ENCODE measurements at regions not wholly inside any gene's neighbourhood (a gene's known extent, or its start where the extent isn't known, plus 50 kb on each side); places are given as distances from the start of the nearest gene placed in this dataset.

DNA sequence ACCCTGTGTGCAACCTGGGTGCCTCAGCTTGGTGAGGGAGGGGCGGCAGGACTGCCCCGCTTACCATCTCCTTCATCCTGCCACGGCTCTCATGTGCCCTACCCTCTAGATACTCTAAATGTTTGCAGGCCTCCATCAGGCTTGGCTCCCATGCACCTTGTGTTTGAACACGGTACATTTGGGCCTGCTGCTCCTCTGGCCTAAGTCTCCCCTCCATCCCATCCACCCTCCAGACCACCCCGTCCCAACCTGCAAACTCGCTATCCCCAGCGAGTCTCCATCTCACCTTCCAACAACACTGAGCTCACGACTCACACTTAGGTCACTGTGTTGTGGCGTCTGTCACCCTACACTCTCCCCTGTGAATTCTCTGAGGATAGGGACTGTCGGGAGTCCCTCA is 274.2 kb downstream of the TEX29 start:
- no peak for DNase-seq

DNA sequence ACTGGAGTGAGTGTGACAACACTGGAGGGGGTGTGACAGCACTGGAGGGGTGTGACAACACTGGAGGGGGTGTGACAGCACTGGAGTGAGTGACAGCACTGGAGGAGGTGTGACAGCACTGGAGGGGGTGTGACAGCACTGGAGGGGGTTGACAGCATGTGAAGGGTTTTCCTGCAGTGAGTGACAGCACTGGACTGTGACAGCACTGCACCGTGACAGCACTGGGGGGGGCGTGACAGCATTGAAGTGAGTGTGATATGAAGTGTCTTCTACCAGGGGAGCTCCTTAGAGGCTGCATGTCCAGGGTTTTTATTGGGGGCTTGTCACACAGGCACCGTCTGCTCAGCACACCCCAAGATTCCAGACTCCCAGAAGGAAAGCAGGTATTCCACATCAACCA is 274.8 kb downstream of the TEX29 start:
- no peak for DNase-seq

DNA sequence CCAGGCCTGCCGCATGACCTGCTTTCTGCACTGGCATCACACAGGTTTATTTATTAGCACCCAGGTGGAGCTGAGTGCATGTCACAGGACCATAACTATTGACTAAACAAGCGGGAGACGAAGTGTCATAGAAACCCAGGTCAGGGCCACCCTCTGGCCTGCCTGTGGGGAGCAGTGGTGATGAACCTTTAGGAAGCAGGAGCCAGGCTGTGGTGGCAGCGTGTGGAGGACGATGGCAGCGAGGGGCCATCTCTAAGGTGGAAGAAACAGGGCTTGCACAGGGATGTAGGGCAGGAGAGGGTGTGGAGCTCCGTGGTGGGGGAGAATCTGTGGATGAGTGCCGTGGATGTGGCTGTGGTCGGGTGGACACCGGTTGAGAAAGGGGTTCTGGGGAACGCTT is 275.3 kb downstream of the TEX29 start:
- no peak for DNase-seq

DNA sequence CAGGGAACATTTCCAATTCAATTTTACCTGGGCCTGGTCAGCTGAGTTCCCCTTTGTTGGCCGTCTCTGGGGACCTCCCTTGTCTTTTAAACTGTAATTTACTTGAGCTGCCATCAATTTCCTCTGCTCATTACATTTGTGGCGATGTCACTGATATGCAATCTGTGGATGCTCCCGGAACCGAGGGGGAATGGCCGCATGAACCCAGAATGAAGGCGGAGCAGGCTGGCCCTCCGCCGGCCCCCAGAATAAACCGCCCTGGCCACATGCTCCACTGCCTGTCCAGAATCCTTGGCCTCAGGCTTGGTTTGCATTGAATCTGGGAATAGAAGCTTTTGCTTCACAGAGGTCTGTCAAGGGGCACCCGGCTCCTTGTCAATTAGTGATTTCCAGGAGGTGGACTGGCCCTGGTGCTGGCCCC is 276.8 kb downstream of the TEX29 start:
- no peak for DNase-seq

- DNase-seq = no peak
Measured at GRCh38 chr13:111597618-111598017, 277.2 kb downstream of the TEX29 start.

DNA sequence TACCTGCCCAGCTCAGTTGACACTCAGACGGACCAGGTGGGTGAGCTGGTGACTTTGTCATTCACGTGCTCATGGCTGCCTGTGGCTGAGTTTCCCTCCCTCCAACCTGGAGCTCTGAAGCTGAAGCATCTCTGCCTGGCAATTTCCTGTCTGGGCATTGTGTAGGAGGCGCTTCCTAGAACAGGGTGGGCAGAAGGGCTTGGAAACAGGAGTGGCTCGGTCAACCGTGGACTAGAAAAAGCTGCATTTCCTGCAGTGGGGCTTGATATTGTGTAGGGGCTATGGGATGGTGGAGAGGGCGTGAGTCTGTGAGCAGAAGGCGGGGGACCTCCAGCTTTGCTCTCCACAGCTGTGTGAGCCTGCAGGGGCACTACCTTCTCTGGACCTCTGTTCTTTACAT is 278.3 kb downstream of the TEX29 start:
- DNase-seq = no peak

- DNase-seq = no peak
Measured at GRCh38 chr13:111599791-111600190, 279.3 kb downstream of the TEX29 start.

- DNase-seq = no peak
Measured at GRCh38 chr13:111602874-111603273, 282.4 kb downstream of the TEX29 start.

GRCh38 chr13:111604097-111604496 is 283.7 kb downstream of the TEX29 start:
- DNase-seq = no peak

GRCh38 chr13:111608556-111608955 is 288.1 kb downstream of the TEX29 start:
- no peak for DNase-seq

DNA sequence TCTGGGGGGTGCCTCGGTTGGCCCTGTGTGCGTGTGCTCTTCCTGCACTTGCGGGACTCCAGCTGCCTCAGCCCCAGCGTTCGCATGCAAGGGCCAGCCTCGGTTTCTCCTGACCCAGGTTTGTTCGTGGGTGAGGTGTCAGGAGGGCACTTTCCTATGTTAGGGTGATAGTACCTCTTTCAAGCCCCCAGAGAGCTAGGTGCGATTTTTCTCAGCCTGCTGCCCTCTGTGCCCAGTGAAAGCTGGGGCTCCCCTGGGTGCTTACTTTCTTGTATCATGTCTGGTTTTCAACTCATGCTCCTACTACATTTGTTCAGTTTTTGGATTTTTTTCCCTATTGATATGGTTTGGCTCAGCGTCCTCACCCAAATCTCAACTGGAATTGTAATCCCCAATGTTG is 289.2 kb downstream of the TEX29 start:
- no peak for DNase-seq

DNA sequence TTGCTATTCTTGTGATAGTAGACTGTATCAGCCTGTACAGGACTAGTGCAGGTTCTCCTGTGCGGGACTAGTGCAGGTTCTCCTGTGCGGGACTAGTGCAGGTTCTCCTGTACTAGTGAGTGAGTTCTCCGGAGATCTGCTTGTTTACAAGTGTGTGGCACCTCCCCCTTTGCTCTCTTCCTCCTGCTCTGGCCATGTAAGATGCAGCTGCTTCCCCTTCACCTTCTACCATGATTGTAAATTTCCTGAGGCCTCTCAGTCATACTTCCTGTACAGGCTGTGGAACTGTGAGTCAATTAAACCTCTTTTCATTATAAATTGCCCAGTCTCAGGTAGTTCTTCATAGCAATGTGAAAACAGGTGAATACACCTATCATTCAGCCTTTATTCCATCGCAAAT is 289.6 kb downstream of the TEX29 start:
- no peak for DNase-seq

GRCh38 chr13:111610879-111611278 is 290.4 kb downstream of the TEX29 start:
- DNase-seq = no peak

GRCh38 chr13:111611651-111612050 is 291.2 kb downstream of the TEX29 start:
- DNase-seq = no peak

DNA sequence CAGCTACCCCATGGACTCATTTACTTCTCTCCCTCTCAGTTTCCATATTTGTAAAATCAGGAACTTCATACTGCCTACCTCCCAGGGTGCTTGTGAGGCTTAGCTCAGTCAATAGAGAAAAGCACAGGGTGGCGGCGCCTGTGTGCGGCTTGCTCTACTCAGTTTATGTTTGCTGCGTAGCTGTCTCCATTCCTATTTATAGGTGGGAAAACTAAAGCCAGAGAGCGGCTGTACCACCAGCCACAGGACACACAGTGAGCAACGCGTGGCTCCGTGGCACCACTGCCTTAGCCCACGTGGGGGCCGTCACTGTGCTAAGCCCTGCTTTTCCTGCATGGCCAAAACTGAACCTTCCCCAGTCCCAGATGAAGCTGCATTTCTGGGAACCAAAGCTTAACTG is 292.4 kb downstream of the TEX29 start:
- no peak for DNase-seq

DNA sequence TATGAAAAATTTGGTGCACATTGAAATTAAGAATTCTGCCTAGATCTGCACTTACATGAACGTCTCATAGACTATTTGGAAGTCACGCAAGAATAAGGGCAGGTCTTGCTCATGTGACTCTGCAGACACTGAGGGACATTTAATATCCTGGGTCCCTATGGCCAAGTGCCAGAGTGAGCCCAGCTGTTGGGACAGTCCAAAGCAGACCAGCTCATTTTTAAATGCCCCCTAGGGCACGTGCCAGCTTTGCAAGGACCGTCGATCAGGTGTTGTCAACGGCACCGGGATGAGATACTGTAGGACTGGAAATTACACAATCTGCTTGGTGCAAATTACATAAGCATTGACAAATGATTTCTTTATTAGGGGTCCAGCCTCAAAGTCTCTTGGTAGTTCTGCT is 293.6 kb downstream of the TEX29 start:
- DNase-seq = no peak

- no peak for DNase-seq
Measured at GRCh38 chr13:111614613-111615012, 294.2 kb downstream of the TEX29 start.

DNA sequence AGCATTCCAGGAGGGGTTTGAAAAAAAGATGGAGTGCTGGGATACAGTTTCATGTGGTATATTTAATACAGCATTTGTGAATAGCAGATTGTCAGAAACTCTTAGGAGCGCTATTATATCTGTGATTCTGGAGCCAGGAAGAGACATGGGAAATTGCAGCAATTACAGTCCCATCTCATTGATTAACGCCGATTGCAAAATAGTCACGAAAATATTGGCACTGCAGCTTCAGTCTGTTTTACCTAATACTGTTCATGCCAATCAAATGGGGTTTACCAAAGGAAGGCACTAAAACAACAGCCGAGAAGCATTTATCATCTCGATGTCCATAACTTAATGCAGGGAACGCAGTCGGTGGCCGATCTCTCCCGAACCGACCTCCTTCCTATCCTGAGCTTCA is 295.8 kb downstream of the TEX29 start:
- DNase-seq = no peak

DNA sequence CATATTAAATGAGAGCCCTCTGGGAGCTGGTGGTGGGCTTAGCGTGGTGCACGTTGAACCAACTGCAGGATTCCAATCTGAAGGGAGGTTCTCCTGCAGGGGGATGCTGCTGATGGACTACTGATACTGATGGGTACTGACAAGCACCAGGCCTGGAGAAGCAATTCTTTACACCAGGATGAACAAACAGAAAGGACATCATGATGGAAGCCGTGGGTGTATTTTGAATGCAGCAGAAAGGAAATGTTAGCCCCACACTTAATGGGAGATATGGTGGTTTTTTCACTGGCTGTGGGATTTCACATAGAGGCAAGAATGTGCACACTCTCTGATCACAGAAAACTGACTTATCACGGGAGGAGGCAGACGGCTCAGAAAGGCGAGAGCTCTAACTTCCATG is 299.7 kb downstream of the TEX29 start:
- no peak for DNase-seq

GRCh38 chr13:111620586-111620985 is 300.1 kb downstream of the TEX29 start:
- DNase-seq = no peak

DNA sequence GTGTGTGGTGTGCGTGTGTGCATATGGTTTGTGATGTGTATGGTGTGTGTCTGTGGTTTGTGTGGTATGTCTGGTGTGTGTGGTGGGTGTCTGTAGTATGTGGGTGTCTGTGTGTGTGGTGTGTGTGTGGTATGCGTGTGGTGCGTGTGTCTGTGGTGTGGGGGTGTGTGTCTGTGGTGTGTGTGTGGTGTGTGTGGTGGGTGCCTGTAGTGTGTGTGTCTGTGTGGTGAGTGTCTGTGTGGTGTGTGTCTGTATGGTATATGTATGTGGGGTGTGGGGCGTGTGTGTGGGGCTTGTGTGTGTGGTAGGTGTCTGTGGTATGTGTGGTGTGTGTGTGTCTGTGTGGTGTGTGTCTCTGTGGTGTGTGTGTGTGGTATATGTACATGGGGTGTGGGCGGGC is 300.7 kb downstream of the TEX29 start:
- DNase-seq = no peak

- no peak for DNase-seq
Measured at GRCh38 chr13:111622051-111622531, 301.6 kb downstream of the TEX29 start.

GRCh38 chr13:111623208-111623607 is 302.8 kb downstream of the TEX29 start:
- no peak for DNase-seq

DNA sequence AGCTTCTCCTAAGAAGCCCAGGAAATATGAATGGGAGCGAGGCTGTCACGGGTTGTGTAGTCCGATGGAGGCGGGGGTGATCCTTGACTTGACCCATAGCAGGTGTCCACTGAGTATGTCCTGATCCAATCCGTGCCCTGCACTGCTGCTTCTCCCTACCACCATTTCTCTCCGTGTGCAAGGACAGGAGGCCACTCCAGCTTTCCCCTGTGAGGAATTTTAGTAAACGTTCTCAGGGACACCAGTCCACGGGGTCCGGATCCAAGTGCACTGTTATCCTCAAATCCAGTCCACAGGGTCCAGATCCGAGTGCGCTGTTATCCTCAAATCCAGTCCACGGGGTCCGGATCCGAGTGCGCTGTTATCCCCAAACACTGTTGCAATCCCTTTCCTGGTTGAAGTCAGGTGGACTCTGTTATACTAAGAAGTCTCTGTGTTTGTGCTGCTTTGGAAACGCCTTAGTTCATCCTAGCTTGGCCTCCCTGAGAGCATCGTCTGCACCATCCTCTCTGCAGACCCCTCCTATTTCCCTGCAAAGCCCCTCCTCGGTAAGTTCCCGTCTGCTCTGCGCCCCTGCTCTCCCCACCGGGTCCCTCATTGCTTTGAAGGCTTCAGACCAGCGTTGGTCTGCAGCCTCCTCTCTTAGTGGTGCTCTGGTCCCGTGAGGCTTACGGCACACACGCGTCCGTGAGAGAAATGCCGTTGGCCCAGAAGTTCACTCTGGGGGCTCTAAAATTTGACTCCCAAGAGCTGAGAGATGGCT is 303.5 kb downstream of the TEX29 start:
- no peak for DNase-seq
